Inferior parietal cortex (tissue), 1 donor: ENCODE measurements at regions not wholly inside any gene's neighbourhood (a gene's known extent, or its start where the extent isn't known, plus 50 kb on each side); places are given as distances from the start of the nearest gene placed in this dataset.

Source experiments
- DNase-seq: peaks from one replicate; pipeline ENCODE4 v3.0.0-alpha.2; 2016; ENCODE audit errors: extremely low spot score

- no peak for DNase-seq
Measured at GRCh38 chr11:29959488-29959887, 57.3 kb downstream of the KCNA4 start.

- DNase-seq = no peak
Measured at GRCh38 chr11:29957431-29957830, 59.4 kb downstream of the KCNA4 start.

GRCh38 chr11:29956076-29956556, 60.7 kb downstream of the KCNA4 start:
- DNase-seq = no peak

GRCh38 chr11:29943347-29943746, 73.5 kb downstream of the KCNA4 start:
- no peak for DNase-seq

- DNase-seq = no peak
Measured at GRCh38 chr11:29937526-29937925, 79.3 kb downstream of the KCNA4 start.

- DNase-seq = no peak
Measured at GRCh38 chr11:29934115-29934638, 82.7 kb downstream of the KCNA4 start.

- DNase-seq = no peak
Measured at GRCh38 chr11:29916040-29916439, 100.8 kb downstream of the KCNA4 start.

- no peak for DNase-seq
Measured at GRCh38 chr11:29914203-29914930, 102.5 kb downstream of the KCNA4 start.

GRCh38 chr11:29913352-29913751, 103.5 kb downstream of the KCNA4 start:
- DNase-seq = no peak

- no peak for DNase-seq
Measured at GRCh38 chr11:29900382-29900781, 116.4 kb downstream of the KCNA4 start.

- no peak for DNase-seq
Measured at GRCh38 chr11:29879560-29879959, 137.3 kb downstream of the KCNA4 start.

- DNase-seq = no peak
Measured at GRCh38 chr11:29876192-29876591, 140.6 kb downstream of the KCNA4 start.

- DNase-seq = no peak
Measured at GRCh38 chr11:29847219-29847618, 169.6 kb downstream of the KCNA4 start.

- DNase-seq = no peak
Measured at GRCh38 chr11:29844701-29845379, 172.0 kb downstream of the KCNA4 start.

- no peak for DNase-seq
Measured at GRCh38 chr11:29844031-29844430, 172.8 kb downstream of the KCNA4 start.

GRCh38 chr11:29842061-29842460, 174.8 kb downstream of the KCNA4 start:
- DNase-seq = no peak

- no peak for DNase-seq
Measured at GRCh38 chr11:29826878-29827277, 190.0 kb downstream of the KCNA4 start.

GRCh38 chr11:29816359-29816758, 200.5 kb downstream of the KCNA4 start:
- no peak for DNase-seq

- DNase-seq = no peak
Measured at GRCh38 chr11:29809121-29809520, 207.7 kb downstream of the KCNA4 start.

GRCh38 chr11:29802522-29802921, 214.3 kb downstream of the KCNA4 start:
- DNase-seq = no peak

- no peak for DNase-seq
Measured at GRCh38 chr11:29801561-29801960, 215.3 kb downstream of the KCNA4 start.

- no peak for DNase-seq
Measured at GRCh38 chr11:29786092-29786491, 230.7 kb downstream of the KCNA4 start.

- no peak for DNase-seq
Measured at GRCh38 chr11:29783506-29783905, 233.3 kb downstream of the KCNA4 start.
